ENCODE measurements at regions not wholly inside any gene's neighbourhood (a gene's known extent, or its start where the extent isn't known, plus 50 kb on each side); places are given as distances from the start of the nearest gene placed in this dataset.

DNA sequence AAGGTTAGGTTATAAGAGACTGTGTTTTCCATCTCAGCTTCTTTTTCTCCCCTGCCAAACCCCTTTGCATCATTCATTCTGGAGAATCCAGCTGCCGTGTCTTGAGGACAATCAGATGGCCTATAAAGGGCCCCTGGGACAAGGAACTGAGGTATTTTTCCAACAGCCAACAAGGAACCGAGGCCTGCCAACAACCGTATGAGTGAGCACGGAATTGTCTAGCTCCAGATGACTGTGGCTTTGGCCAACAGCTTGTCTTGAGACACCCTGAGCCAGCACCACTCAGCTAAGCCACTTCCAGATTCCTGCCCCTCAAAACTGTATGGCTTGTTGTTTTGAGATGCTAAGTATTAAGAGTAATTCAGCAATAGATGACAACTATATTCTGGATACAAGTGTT, 433.7 kb upstream of the HSF2 start:
- no peak for DNase-seq
- Histone ChIP-seq H3K27me3 (ENCODE audit: low read depth) (no peaks in the 10 kb centered on the region), H3K4me3 (no peak overlapping the region), H3K36me3 (no peaks in the 10 kb centered on the region), H3K9me3 (no peaks in the 10 kb centered on the region), H3K27ac (no peak overlapping the region), H3K4me1 (no peaks in the 10 kb centered on the region)
- TF ChIP-seq, protein P1, sequence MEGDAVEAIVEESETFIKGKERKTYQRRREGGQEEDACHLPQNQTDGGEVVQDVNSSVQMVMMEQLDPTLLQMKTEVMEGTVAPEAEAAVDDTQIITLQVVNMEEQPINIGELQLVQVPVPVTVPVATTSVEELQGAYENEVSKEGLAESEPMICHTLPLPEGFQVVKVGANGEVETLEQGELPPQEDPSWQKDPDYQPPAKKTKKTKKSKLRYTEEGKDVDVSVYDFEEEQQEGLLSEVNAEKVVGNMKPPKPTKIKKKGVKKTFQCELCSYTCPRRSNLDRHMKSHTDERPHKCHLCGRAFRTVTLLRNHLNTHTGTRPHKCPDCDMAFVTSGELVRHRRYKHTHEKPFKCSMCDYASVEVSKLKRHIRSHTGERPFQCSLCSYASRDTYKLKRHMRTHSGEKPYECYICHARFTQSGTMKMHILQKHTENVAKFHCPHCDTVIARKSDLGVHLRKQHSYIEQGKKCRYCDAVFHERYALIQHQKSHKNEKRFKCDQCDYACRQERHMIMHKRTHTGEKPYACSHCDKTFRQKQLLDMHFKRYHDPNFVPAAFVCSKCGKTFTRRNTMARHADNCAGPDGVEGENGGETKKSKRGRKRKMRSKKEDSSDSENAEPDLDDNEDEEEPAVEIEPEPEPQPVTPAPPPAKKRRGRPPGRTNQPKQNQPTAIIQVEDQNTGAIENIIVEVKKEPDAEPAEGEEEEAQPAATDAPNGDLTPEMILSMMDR (IDR thresholded peaks at IDR 0.05): no peak
- no peak for ATAC-seq
- intact Hi-C loops (cut with DNase I): no loop called here

DNA sequence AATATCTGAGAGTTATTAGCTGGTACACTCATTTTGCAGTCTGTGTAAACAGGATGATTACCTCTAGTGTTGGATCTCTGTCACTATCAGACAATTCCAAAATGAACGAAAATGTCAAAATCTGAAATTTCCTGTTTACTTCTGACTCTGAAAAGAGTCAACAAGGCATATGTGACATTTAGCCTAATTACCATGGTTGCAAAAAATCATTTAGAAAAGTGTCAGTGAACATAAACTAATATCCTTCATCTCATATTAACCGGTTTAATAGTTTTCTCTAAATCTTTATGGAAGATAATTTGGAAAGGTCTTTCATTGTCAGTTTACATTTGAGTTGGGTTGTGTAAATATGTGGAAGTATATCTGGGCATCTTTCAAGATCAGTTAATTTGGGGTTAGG, 431.8 kb upstream of the HSF2 start:
- ATAC-seq (no peak), DNase-seq (no peak)
- no peak overlapping the region for H3K27ac ChIP-seq
- H3K36me3 ChIP-seq: no peaks in the 10 kb centered on the region
- intact Hi-C loops (cut with DNase I): no loop called here
- H3K4me3 ChIP-seq: no peak overlapping the region
- TF ChIP-seq, protein P1 (IDR thresholded peaks at IDR 0.05): no peak
- H3K4me1 ChIP-seq: no peaks in the 10 kb centered on the region
- H3K9me3 ChIP-seq: no peaks in the 10 kb centered on the region
- no peaks in the 10 kb centered on the region for H3K27me3 ChIP-seq (ENCODE audit: low read depth)

DNA sequence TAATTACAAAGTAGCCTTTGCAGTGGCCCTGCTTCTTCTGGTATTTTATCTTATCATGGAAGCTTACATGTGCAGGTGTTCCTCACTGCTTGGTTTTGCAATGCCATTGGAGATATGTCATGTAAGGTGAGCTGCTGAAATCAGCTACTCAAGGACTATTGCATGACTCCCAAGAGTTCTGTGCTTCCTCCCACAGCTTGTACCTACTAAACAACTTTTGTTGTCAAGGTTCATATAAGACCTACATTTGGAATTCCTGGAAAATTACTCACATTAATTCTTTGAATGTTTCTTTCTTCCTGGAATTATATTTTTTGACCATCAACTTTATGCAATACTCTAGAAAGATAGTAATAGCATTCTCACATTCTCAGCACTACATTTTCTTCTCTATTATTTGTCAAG, 427.5 kb upstream of the HSF2 start:
- no peak for DNase-seq
- Histone ChIP-seq H3K9me3 (no peaks in the 10 kb centered on the region), H3K27ac (no peak overlapping the region), H3K4me1 (no peaks in the 10 kb centered on the region), H3K27me3 (ENCODE audit: low read depth) (no peaks in the 10 kb centered on the region), H3K36me3 (no peaks in the 10 kb centered on the region), H3K4me3 (no peak overlapping the region)
- TF ChIP-seq, protein P1 (IDR thresholded peaks at IDR 0.05): no peak
- intact Hi-C loops (cut with DNase I): no loop called here
- ATAC-seq: no peak

DNA sequence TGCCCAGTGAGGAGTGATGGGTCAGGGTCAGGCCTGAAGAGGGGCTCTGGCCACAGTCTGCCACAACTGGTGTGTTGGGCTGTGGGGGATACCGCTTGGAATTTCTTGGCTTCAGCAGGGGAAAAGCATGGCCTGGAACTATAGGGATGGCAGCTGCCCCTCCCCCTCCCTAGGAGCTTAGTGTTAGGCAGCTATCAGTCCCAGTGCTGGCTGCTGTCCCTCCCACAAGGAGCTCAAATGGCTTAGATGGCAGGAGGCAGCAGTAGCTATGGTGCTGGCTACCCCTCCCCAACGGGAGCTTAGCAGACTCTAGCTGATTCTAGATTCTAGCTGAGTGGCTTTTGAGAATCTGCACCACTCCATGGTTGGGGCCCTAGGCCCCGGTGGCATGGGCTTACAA, 414.5 kb upstream of the HSF2 start:
- Histone ChIP-seq H3K27me3 (ENCODE audit: low read depth) (no peaks in the 10 kb centered on the region), H3K27ac (no peak overlapping the region), H3K4me1 (no peaks in the 10 kb centered on the region), H3K9me3 (no peaks in the 10 kb centered on the region), H3K4me3 (no peak overlapping the region), H3K36me3 (no peaks in the 10 kb centered on the region)
- ATAC-seq (peak in 1 of 2 donors; percentile 24), DNase-seq (no peak)
- TF ChIP-seq, protein P1 (IDR thresholded peaks at IDR 0.05): no peak
- intact Hi-C loops (cut with DNase I): no loop called here

DNA sequence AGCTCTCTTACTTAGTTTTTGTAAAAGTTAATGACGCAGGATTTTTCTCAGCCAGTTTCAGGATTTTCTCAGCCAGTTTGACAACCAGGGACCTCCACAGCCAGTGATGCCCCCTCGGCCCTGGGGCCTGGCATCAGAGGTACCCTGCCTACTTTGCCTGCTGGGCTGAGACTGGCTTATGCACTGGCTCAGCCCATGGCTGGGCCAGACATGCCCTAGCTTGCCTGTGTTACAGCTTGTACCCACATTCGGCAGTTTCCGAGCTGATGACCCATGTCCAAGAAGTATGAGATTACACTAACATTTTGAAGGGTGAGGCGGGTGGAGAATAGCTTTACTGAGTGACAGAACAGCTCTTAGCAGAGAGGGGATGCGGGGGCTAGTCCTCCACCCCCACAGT, 406.1 kb upstream of the HSF2 start:
- DNase-seq: no peak

More for the DNA sequence above, 406.1 kb upstream of the HSF2 start:
- Histone ChIP-seq H3K9me3 (no peaks in the 10 kb centered on the region), H3K4me1 (no peaks in the 10 kb centered on the region), H3K4me3 (no peak overlapping the region), H3K27ac (no peak overlapping the region), H3K36me3 (no peaks in the 10 kb centered on the region), H3K27me3 (ENCODE audit: low read depth) (no peaks in the 10 kb centered on the region)
- intact Hi-C loops (cut with DNase I): no loop called here
- no peak for ATAC-seq
- TF ChIP-seq, protein P1 (IDR thresholded peaks at IDR 0.05): no peak

Measured in lower lobe of right lung (tissue), 2 donors.